ENCODE measurements at regions not wholly inside any gene's neighbourhood (a gene's known extent, or its start where the extent isn't known, plus 50 kb on each side); places are given as distances from the start of the nearest gene placed in this dataset.
A peak's percentile ranks its signal among the peaks of the same experiment; 100 is the strongest.

DNA sequence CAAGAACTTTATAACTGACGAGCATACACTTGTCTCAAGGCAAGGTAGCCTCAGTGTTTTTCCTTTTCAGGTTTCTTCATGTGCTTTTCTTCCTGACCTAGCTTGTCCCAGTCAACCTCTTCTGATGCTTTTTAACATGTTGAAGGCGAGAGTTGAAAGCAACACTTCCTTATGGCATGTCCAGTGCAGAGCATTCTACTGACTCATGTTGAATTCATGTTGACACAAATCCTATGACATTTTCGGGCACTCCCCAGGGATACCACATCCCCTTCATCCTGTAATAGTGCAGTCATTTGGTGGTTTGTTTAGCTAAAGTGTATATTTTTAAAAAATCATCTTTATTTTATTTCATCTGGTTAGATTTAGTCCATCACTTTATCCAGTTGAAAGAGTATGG, 75.9 kb upstream of the CBLB start:
- H3K18ac ChIP-seq (ENCODE audit: low read length): no peak overlapping the region
- H3K79me1 ChIP-seq (ENCODE audit: low read length): no peaks in the 10 kb centered on the region
- no peak overlapping the region for H3K23ac ChIP-seq (ENCODE audit: low read length)
- H4K8ac ChIP-seq (ENCODE audit: low read depth, low read length): no peak overlapping the region
- H3K4me2 ChIP-seq (ENCODE audit: low read length): no peak overlapping the region
- H3K4me3 ChIP-seq (ENCODE audit: low read depth, low read length): no peak overlapping the region
- H3K9me3 ChIP-seq (ENCODE audit: insufficient read depth, low read depth, low read length): no peaks in the 10 kb centered on the region
- H4K12ac ChIP-seq (ENCODE audit: low read depth, low read length): no peak overlapping the region
- H2BK12ac ChIP-seq (ENCODE audit: low read length): no peak overlapping the region
- no peak overlapping the region for H4K91ac ChIP-seq (ENCODE audit: low read depth, low read length)
- no CpG with 5 or more reads among the region's 3 CpGs for WGBS (ENCODE audit: extremely low coverage, insufficient coverage, insufficient read length)
- no peak overlapping the region for H2BK120ac ChIP-seq (ENCODE audit: insufficient read depth, low read length, poor library complexity)
- H3K27ac ChIP-seq (ENCODE audit: low read depth, low read length): no peak overlapping the region
- no peaks in the 10 kb centered on the region for H3K4me1 ChIP-seq (ENCODE audit: control insufficient read depth in 1 of 2, insufficient read depth in 2 of 2, low read length in 2 of 2)
- no peaks in the 10 kb centered on the region for H3K27me3 ChIP-seq (ENCODE audit: insufficient read depth, low read length)
- H2BK5ac ChIP-seq (ENCODE audit: low read depth, low read length, poor library complexity): no peak overlapping the region
- DNase-seq: peak in 1 of 2 donors; percentile 15
- H3K79me2 ChIP-seq (ENCODE audit: control insufficient read depth, insufficient read depth, low read length, poor library complexity): no peaks in the 10 kb centered on the region
- H3K36me3 ChIP-seq (ENCODE audit: control insufficient read depth in 1 of 2, insufficient read depth in 2 of 2, low read length in 2 of 2): no peaks in the 10 kb centered on the region
- H2AK5ac ChIP-seq (ENCODE audit: low read length): no peak overlapping the region
- H3K9ac ChIP-seq (ENCODE audit: low read length): no peak overlapping the region
- no peak overlapping the region for H3K14ac ChIP-seq (ENCODE audit: low read length)
- no peak overlapping the region for H3K4ac ChIP-seq (ENCODE audit: low read depth, low read length)
- no peak overlapping the region for H2AFZ ChIP-seq (ENCODE audit: insufficient read depth, low read length, poor library complexity)

- H4K91ac ChIP-seq (ENCODE audit: low read depth, low read length): no peak overlapping the region
- no peak for DNase-seq
- H3K4me3 ChIP-seq (ENCODE audit: low read depth, low read length): no peak overlapping the region
- H3K27me3 ChIP-seq (ENCODE audit: insufficient read depth, low read length): no peaks in the 10 kb centered on the region
- H3K27ac ChIP-seq (ENCODE audit: low read depth, low read length): no peak overlapping the region
- no peak overlapping the region for H2AFZ ChIP-seq (ENCODE audit: insufficient read depth, low read length, poor library complexity)
- no peaks in the 10 kb centered on the region for H3K4me1 ChIP-seq (ENCODE audit: control insufficient read depth in 1 of 2, insufficient read depth in 2 of 2, low read length in 2 of 2)
- H3K9ac ChIP-seq (ENCODE audit: low read length): no peak overlapping the region
- no peak overlapping the region for H2BK5ac ChIP-seq (ENCODE audit: low read depth, low read length, poor library complexity)
- no peaks in the 10 kb centered on the region for H3K36me3 ChIP-seq (ENCODE audit: control insufficient read depth in 1 of 2, insufficient read depth in 2 of 2, low read length in 2 of 2)
- H3K79me2 ChIP-seq (ENCODE audit: control insufficient read depth, insufficient read depth, low read length, poor library complexity): peaks cover 1% of the 10 kb centered on the region
- H4K12ac ChIP-seq (ENCODE audit: low read depth, low read length): no peak overlapping the region
- no peak overlapping the region for H3K4me2 ChIP-seq (ENCODE audit: low read length)
- no peak overlapping the region for H2BK12ac ChIP-seq (ENCODE audit: low read length)
- no peaks in the 10 kb centered on the region for H3K9me3 ChIP-seq (ENCODE audit: insufficient read depth, low read depth, low read length)
- no peak overlapping the region for H2BK120ac ChIP-seq (ENCODE audit: insufficient read depth, low read length, poor library complexity)
- no peak overlapping the region for H3K23ac ChIP-seq (ENCODE audit: low read length)
- no peak overlapping the region for H4K8ac ChIP-seq (ENCODE audit: low read depth, low read length)
- no peak overlapping the region for H3K4ac ChIP-seq (ENCODE audit: low read depth, low read length)
- peaks cover 3% of the 10 kb centered on the region for H3K79me1 ChIP-seq (ENCODE audit: low read length)
- no peak overlapping the region for H3K18ac ChIP-seq (ENCODE audit: low read length)
- no peak overlapping the region for H2AK5ac ChIP-seq (ENCODE audit: low read length)
- H3K14ac ChIP-seq (ENCODE audit: low read length): no peak overlapping the region
- WGBS (ENCODE audit: extremely low coverage, insufficient coverage, insufficient read length): no CpG with 5 or more reads among the region's 2 CpGs
Measured at GRCh38 chr3:105948101-105948500, 79.3 kb upstream of the CBLB start.

- WGBS (ENCODE audit: extremely low coverage, insufficient coverage, insufficient read length): no CpG with 5 or more reads among the region's 2 CpGs
- H3K23ac ChIP-seq (ENCODE audit: low read length): no peak overlapping the region
Measured at GRCh38 chr3:105950881-105951600, 82.2 kb upstream of the CBLB start.

DNA sequence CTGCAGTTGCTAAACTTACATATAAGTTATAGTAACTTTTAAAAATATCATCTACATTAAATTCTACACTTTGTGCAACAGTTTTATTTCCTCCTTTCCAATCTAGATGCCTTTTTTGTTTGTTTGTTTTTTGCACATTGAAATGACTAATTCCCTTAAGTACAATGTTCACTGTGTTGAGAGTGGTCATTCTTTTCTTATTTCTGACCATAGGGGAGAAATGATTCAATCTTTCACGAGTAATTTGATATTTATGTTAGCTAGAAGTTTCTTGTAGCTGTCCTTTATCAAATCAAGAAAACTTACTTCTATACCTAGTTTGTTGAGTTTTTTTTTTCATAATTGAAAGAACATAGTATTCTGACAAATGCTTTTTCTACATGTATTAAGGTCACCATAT, 85.0 kb upstream of the CBLB start:
- Histone ChIP-seq H3K9ac (ENCODE audit: low read length) (no peak overlapping the region), H2AK5ac (ENCODE audit: low read length) (no peak overlapping the region), H3K36me3 (ENCODE audit: control insufficient read depth in 1 of 2, insufficient read depth in 2 of 2, low read length in 2 of 2) (no peaks in the 10 kb centered on the region), H3K9me3 (ENCODE audit: insufficient read depth, low read depth, low read length) (no peaks in the 10 kb centered on the region), H2BK5ac (ENCODE audit: low read depth, low read length, poor library complexity) (no peak overlapping the region), H2BK12ac (ENCODE audit: low read length) (no peak overlapping the region), H3K79me2 (ENCODE audit: control insufficient read depth, insufficient read depth, low read length, poor library complexity) (peaks cover 1% of the 10 kb centered on the region), H4K12ac (ENCODE audit: low read depth, low read length) (no peak overlapping the region), H3K4me3 (ENCODE audit: low read depth, low read length) (no peak overlapping the region), H3K4me2 (ENCODE audit: low read length) (no peak overlapping the region), H3K27ac (ENCODE audit: low read depth, low read length) (no peak overlapping the region), H4K8ac (ENCODE audit: low read depth, low read length) (no peak overlapping the region), H3K4me1 (ENCODE audit: control insufficient read depth in 1 of 2, insufficient read depth in 2 of 2, low read length in 2 of 2) (peaks cover 3 to 4% of the 10 kb centered on the region in 2 experiments), H3K18ac (ENCODE audit: low read length) (no peak overlapping the region), H3K4ac (ENCODE audit: low read depth, low read length) (no peak overlapping the region), H4K91ac (ENCODE audit: low read depth, low read length) (no peak overlapping the region), H2BK120ac (ENCODE audit: insufficient read depth, low read length, poor library complexity) (no peak overlapping the region), H3K79me1 (ENCODE audit: low read length) (peaks cover 11% of the 10 kb centered on the region), H3K14ac (ENCODE audit: low read length) (no peak overlapping the region), H3K23ac (ENCODE audit: low read length) (no peak overlapping the region), H3K27me3 (ENCODE audit: insufficient read depth, low read length) (no peaks in the 10 kb centered on the region), H2AFZ (ENCODE audit: insufficient read depth, low read length, poor library complexity) (no peak overlapping the region)
- no CpG with 5 or more reads among the region's 1 CpG for WGBS (ENCODE audit: extremely low coverage, insufficient coverage, insufficient read length)
- no peak for DNase-seq

More at GRCh38 chr3:105950881-105951600, 82.2 kb upstream of the CBLB start:
- no peak overlapping the region for H2AK5ac ChIP-seq (ENCODE audit: low read length)
- peak overlapping the region; percentile 84 for H2BK12ac ChIP-seq (ENCODE audit: low read length)
- no peaks in the 10 kb centered on the region for H3K9me3 ChIP-seq (ENCODE audit: insufficient read depth, low read depth, low read length)
- DNase-seq: peak in 1 of 2 donors; percentile 13
- peaks cover 1% of the 10 kb centered on the region for H3K79me2 ChIP-seq (ENCODE audit: control insufficient read depth, insufficient read depth, low read length, poor library complexity)
- H3K4me1 ChIP-seq (ENCODE audit: control insufficient read depth in 1 of 2, insufficient read depth in 2 of 2, low read length in 2 of 2): no peaks in the 10 kb centered on the region
- H4K91ac ChIP-seq (ENCODE audit: low read depth, low read length): no peak overlapping the region
- H2BK5ac ChIP-seq (ENCODE audit: low read depth, low read length, poor library complexity): peak overlapping the region; percentile 79
- peak overlapping the region; percentile 59 for H3K27ac ChIP-seq (ENCODE audit: low read depth, low read length)
- peaks cover 3% of the 10 kb centered on the region for H3K79me1 ChIP-seq (ENCODE audit: low read length)
- H3K27me3 ChIP-seq (ENCODE audit: insufficient read depth, low read length): no peaks in the 10 kb centered on the region
- no peak overlapping the region for H3K14ac ChIP-seq (ENCODE audit: low read length)
- no peak overlapping the region for H3K4me2 ChIP-seq (ENCODE audit: low read length)
- no peak overlapping the region for H3K4me3 ChIP-seq (ENCODE audit: low read depth, low read length)
- H2BK120ac ChIP-seq (ENCODE audit: insufficient read depth, low read length, poor library complexity): peak overlapping the region; percentile 83
- H3K36me3 ChIP-seq (ENCODE audit: control insufficient read depth in 1 of 2, insufficient read depth in 2 of 2, low read length in 2 of 2): no peaks in the 10 kb centered on the region
- H2AFZ ChIP-seq (ENCODE audit: insufficient read depth, low read length, poor library complexity): no peak overlapping the region
- H3K4ac ChIP-seq (ENCODE audit: low read depth, low read length): peak overlapping the region; percentile 55
- H3K9ac ChIP-seq (ENCODE audit: low read length): no peak overlapping the region
- no peak overlapping the region for H4K12ac ChIP-seq (ENCODE audit: low read depth, low read length)
- H4K8ac ChIP-seq (ENCODE audit: low read depth, low read length): peak overlapping the region; percentile 65
- no peak overlapping the region for H3K18ac ChIP-seq (ENCODE audit: low read length)

All from trophoblast cell (in vitro differentiated cells and primary cell).